Endodermal cell (in vitro differentiated cells): ENCODE measurements at regions not wholly inside any gene's neighbourhood (a gene's known extent, or its start where the extent isn't known, plus 50 kb on each side); places are given as distances from the start of the nearest gene placed in this dataset.

ENCODE experiments used
- DNase-seq: peaks from one replicate; pipeline ENCODE4 v3.0.0-alpha.2; 2017
- H3K27ac ChIP-seq: 2 replicates; pipeline ENCODE4 v1.5.1; 2013; ENCODE audit warnings: mild to moderate bottlenecking, low read depth, low read length, moderate library complexity
- H3K27me3 ChIP-seq: 2 replicates; pipeline ENCODE4 v1.6.1; 2013; ENCODE audit warnings: mild to moderate bottlenecking, low read length, moderate library complexity; ENCODE audit not compliant: insufficient read depth, control insufficient read depth, poor library complexity, severe bottlenecking
- H3K36me3 ChIP-seq: 2 replicates; pipeline ENCODE4 v1.7.0; 2013; ENCODE audit warnings: mild to moderate bottlenecking, low read length, moderate library complexity; ENCODE audit not compliant: control insufficient read depth, insufficient read depth
- H3K4me1 ChIP-seq: one replicate; pipeline ENCODE4 v1.7.0; 2013; ENCODE audit warnings: low read length; ENCODE audit not compliant: control insufficient read depth, insufficient read depth
- H3K4me3 ChIP-seq: 2 replicates; pipeline ENCODE4 v1.5.1; 2013; ENCODE audit warnings: mild to moderate bottlenecking, low read length, moderate library complexity
- H3K9ac ChIP-seq: 2 replicates; pipeline ENCODE4 v1.6.1; 2013; ENCODE audit warnings: mild to moderate bottlenecking, low read length, moderate library complexity; ENCODE audit not compliant: poor library complexity, severe bottlenecking; ENCODE audit errors: extremely low read depth
- H3K9me3 ChIP-seq: 2 replicates; pipeline ENCODE4 v1.6.1; 2013; ENCODE audit warnings: mild to moderate bottlenecking, low read length, moderate library complexity; ENCODE audit not compliant: control insufficient read depth
- H3K27ac Mint-ChIP-seq: 2 replicates; pipeline ENCODE4 v1.8.0; 2020; ENCODE audit warnings: mixed read lengths
- H3K27me3 Mint-ChIP-seq: 2 replicates; pipeline ENCODE4 v1.8.0; 2021; ENCODE audit warnings: mild to moderate bottlenecking, mixed read lengths; ENCODE audit not compliant: insufficient read depth
- H3K36me3 Mint-ChIP-seq: 2 replicates; pipeline ENCODE4 v1.8.0; 2020; ENCODE audit warnings: low read depth, mixed read lengths
- H3K4me1 Mint-ChIP-seq: 2 replicates; pipeline ENCODE4 v1.8.0; 2020; ENCODE audit warnings: mixed read lengths
- H3K4me3 Mint-ChIP-seq: 2 replicates; pipeline ENCODE4 v1.8.0; 2020; ENCODE audit warnings: mild to moderate bottlenecking, moderate library complexity, mixed read lengths
- H3K9me3 Mint-ChIP-seq: 2 replicates; pipeline ENCODE4 v1.8.0; 2020; ENCODE audit warnings: mild to moderate bottlenecking, mixed read lengths
- CTCF ChIP-seq: fragments of 200-600 bp; sonication (generic); conservative IDR thresholded peaks from 2 replicates; pipeline ENCODE4 v1.5.0; 2021; ENCODE audit warnings: antibody characterized with exemption, mild to moderate bottlenecking
- WGBS, 2 experiments: methylation state at CpG; one replicate each; pipeline versions ENCODE4 v1.1.5 to v1.1.7; 2013; ENCODE audit warnings: missing lambda C conversion rate in 2 of 2, mixed read lengths in 1 of 2; ENCODE audit not compliant: insufficient coverage in 1 of 2, insufficient read length in 1 of 2; 5-methylcytosine and 5-hydroxymethylcytosine counted together

DNA sequence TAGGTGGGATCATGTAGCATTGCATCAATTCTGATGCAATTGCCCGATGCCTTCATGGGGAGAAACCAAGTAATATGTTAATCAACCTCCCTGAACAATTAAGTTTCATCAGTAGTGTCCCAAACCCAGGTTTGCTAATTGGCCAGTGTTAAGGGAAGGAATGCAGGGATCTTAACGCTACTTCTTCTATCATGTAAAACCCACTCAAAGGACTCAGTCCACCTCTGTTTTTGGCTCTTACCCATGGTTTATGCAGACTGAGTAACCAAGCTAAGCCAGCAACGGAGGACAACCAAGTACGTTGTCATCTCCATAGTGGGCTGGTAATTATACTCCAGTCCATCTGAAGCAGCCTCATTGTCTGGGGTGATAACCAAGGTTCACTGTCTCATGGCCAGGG is 203.0 kb upstream of the FMN2 start:
- WGBS, 2 experiments = 91 to 100% methylated on average over 2 to 4 of the region's 4 CpGs
- Mint-ChIP-seq H3K4me1 (no peaks in the 10 kb centered on the region), H3K27me3 (no peaks in the 10 kb centered on the region), H3K36me3 (no peaks in the 10 kb centered on the region), H3K27ac (no peak overlapping the region), H3K9me3 (no peaks in the 10 kb centered on the region), H3K4me3 (no peak overlapping the region)
- no peaks in the 10 kb centered on the region for H3K36me3 ChIP-seq
- no peaks in the 10 kb centered on the region for H3K9me3 ChIP-seq
- TF ChIP-seq CTCF = no peak
- H3K9ac ChIP-seq = no peak overlapping the region
- no peaks in the 10 kb centered on the region for H3K27me3 ChIP-seq
- no peak for DNase-seq
- H3K27ac ChIP-seq = no peak overlapping the region
- no peak overlapping the region for H3K4me3 ChIP-seq
- H3K4me1 ChIP-seq = no peaks in the 10 kb centered on the region

DNA sequence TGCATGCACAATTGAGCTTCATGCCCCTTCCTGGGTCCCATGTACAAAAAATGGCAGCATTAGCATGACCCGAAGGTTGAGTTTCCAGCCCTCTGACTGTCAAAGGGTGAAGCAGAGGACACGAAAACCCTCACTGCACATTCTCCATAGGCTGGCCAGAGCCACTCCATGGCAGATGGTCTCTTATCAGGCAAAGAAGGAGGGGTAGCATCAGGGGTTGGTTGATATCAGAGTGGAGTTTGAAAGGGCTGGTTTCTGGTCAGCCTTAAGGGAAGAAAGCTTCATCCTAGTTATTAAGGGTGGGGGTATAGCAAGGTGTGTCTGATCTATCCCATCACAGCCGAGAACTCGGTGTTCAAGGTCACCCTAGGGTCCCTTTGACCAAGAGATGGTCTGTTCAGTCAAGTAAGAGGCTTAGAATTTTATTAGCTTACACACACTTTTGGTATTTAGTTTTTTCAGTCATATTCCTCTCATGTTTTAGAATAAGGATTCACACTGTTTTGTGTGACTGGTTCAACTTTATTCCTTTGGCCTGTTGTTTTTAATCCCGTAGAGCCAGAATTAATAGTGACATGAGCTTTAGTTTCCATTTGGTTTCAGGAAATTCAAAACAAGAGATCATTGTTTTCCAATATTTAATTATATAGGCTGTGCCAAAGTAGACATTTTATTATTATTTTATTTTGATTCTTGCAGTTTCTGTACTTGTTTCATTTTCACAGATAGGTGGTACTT is 199.9 kb upstream of the FMN2 start:
- H3K4me1 ChIP-seq = peaks cover 7% of the 10 kb centered on the region
- Mint-ChIP-seq H3K4me1 (peaks cover 5% of the 10 kb centered on the region), H3K27ac (no peak overlapping the region), H3K36me3 (peaks cover 9% of the 10 kb centered on the region), H3K9me3 (no peaks in the 10 kb centered on the region), H3K27me3 (peaks cover 23% of the 10 kb centered on the region), H3K4me3 (no peak overlapping the region)
- no peak overlapping the region for H3K27ac ChIP-seq
- H3K9me3 ChIP-seq = peaks cover 6% of the 10 kb centered on the region
- H3K9ac ChIP-seq = no peak overlapping the region
- DNase-seq = no peak
- H3K36me3 ChIP-seq = no peaks in the 10 kb centered on the region
- no peak overlapping the region for H3K4me3 ChIP-seq
- 94 to 95% methylated on average over 4 to 5 of the region's 5 CpGs for WGBS, 2 experiments
- TF ChIP-seq CTCF = no peak
- H3K27me3 ChIP-seq = no peaks in the 10 kb centered on the region

DNA sequence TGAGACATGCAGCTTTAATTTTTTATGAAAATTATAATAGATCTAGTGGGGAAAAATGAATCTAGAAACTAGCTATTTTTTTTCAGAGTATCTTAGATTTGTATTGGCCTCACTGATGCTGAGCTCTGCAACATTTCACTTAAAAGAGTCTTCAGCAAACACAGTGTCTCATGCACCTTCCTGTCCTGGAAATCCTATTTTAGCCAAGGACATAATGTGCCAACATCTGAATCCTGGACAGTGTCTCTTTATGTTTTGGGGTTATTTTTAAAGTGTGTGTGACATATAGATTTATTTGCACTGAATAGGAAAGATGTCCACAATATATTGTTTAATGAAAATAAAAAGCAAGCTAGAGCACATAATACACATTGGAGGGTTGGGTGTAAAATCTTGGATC is 199.1 kb upstream of the FMN2 start:
- Mint-ChIP-seq H3K4me1 (peaks cover 7% of the 10 kb centered on the region), H3K9me3 (no peaks in the 10 kb centered on the region), H3K27me3 (peaks cover 29% of the 10 kb centered on the region), H3K4me3 (no peak overlapping the region), H3K27ac (no peak overlapping the region), H3K36me3 (peaks cover 9% of the 10 kb centered on the region)
- DNase-seq = no peak
- H3K27me3 ChIP-seq = no peaks in the 10 kb centered on the region
- no peak overlapping the region for H3K4me3 ChIP-seq
- no peaks in the 10 kb centered on the region for H3K36me3 ChIP-seq
- no peak for TF ChIP-seq CTCF
- H3K9me3 ChIP-seq = peaks cover 6% of the 10 kb centered on the region
- no peak overlapping the region for H3K27ac ChIP-seq
- H3K4me1 ChIP-seq = peaks cover 9% of the 10 kb centered on the region
- no peak overlapping the region for H3K9ac ChIP-seq
